Keratinocyte (primary cell): ENCODE measurements at regions not wholly inside any gene's neighbourhood (a gene's known extent, or its start where the extent isn't known, plus 50 kb on each side); places are given as distances from the start of the nearest gene placed in this dataset.

Experiments used
- DNase-seq: peaks from one replicate; pipeline ENCODE4 v3.0.0-alpha.2; 2011; ENCODE audit warnings: low read depth, missing footprints, low spot score
- FAIRE-seq: peaks from 2 replicates; lab custom pipeline; 2011; peaks lifted over from hg19 to GRCh38; lab: Jason Lieb, UNC
- H2AFZ ChIP-seq: 2 replicates; pipeline ENCODE4 v1.6.0; 2012; ENCODE audit warnings: low read length, control low read depth, inconsistent platforms; ENCODE audit not compliant: control insufficient read depth
- H3K27ac ChIP-seq: 2 replicates; pipeline ENCODE4 v1.5.1; 2011; ENCODE audit warnings: low read length; ENCODE audit not compliant: control insufficient read depth, insufficient read depth
- H3K27me3 ChIP-seq: 3 replicates; pipeline ENCODE4 v1.6.0; 2011; ENCODE audit warnings: low read length; ENCODE audit not compliant: control insufficient read depth, insufficient read depth; ENCODE audit errors: extremely low read depth
- H3K36me3 ChIP-seq, 2 experiments: 2 replicates in 1 of 2; 3 replicates in 1 of 2; pipeline ENCODE4 v1.5.1; 2011; ENCODE audit warnings: low read length in 2 of 2, mild to moderate bottlenecking in 1 of 2; ENCODE audit not compliant: control insufficient read depth in 2 of 2, insufficient read depth in 2 of 2; ENCODE audit errors: extremely low read depth in 1 of 2
- H3K4me1 ChIP-seq: 3 replicates; pipeline ENCODE4 v1.5.1; 2011; ENCODE audit warnings: low read length; ENCODE audit not compliant: control insufficient read depth, insufficient read depth; ENCODE audit errors: extremely low read depth
- H3K4me2 ChIP-seq: 3 replicates; pipeline ENCODE4 v1.6.0; 2011; ENCODE audit warnings: low read depth, low read length; ENCODE audit not compliant: control insufficient read depth, insufficient read depth; ENCODE audit errors: extremely low read depth
- H3K4me3 ChIP-seq, 3 experiments: fragments of 200-600 bp in 1 of 3; sonication (generic) in 1 of 3; 2 replicates in 2 of 3; 3 replicates in 1 of 3; pipeline ENCODE4 v1.5.1; 2011 to 2016; ENCODE audit warnings: low read length in 3 of 3, mild to moderate bottlenecking in 3 of 3, control low read depth in 2 of 3, inconsistent platforms in 1 of 3, low read depth in 1 of 3, mixed read lengths in 1 of 3, mixed run types in 1 of 3, moderate library complexity in 1 of 3; ENCODE audit not compliant: control insufficient read depth in 2 of 3, insufficient read depth in 2 of 3; ENCODE audit errors: extremely low read depth in 1 of 3
- H3K79me2 ChIP-seq: 2 replicates; pipeline ENCODE4 v1.6.0; 2012; ENCODE audit warnings: low read length; ENCODE audit not compliant: control insufficient read depth, insufficient read depth
- H3K9ac ChIP-seq: 3 replicates; pipeline ENCODE4 v1.6.0; 2011; ENCODE audit warnings: low read length; ENCODE audit not compliant: control insufficient read depth, insufficient read depth; ENCODE audit errors: extremely low read depth
- H3K9me1 ChIP-seq: 3 replicates; pipeline ENCODE4 v1.6.0; 2011; ENCODE audit warnings: low read length; ENCODE audit not compliant: control insufficient read depth, insufficient read depth; ENCODE audit errors: extremely low read depth
- H3K9me3 ChIP-seq: 2 replicates; pipeline ENCODE4 v1.5.1; 2012; ENCODE audit warnings: low read depth, low read length; ENCODE audit not compliant: control insufficient read depth
- H4K20me1 ChIP-seq: 3 replicates; pipeline ENCODE4 v1.6.0; 2011; ENCODE audit warnings: low read length; ENCODE audit not compliant: control insufficient read depth, insufficient read depth; ENCODE audit errors: extremely low read depth
- CTCF ChIP-seq, 3 experiments: IDR thresholded peaks in 1 of 3; conservative IDR thresholded peaks in 1 of 3; optimal IDR thresholded peaks in 1 of 3; 2 replicates in 2 of 3; 3 replicates in 1 of 3; pipeline versions ENCODE3 to v1.5.1; 2011; ENCODE audit warnings: low read length in 3 of 3, mild to moderate bottlenecking in 3 of 3, moderate library complexity in 2 of 3, control low read depth in 1 of 3, inconsistent platforms in 1 of 3; ENCODE audit not compliant: insufficient read depth in 2 of 3; ENCODE audit errors: extremely low read depth in 1 of 3
- EZH2 ChIP-seq: IDR thresholded peaks from one replicate; pipeline ENCODE4 v1.6.1; 2012; ENCODE audit warnings: inconsistent platforms, mild to moderate bottlenecking, low read length, moderate library complexity
- dilution Hi-C: fragments of 300-500 bp; cut with MboI; formaldehyde crosslinking; loops from one replicate; pipeline ENCODE4 v1.7.0; 2020; ENCODE audit warnings: low sequenced_read_pairs; ENCODE audit not compliant: extremely low pct_ligation_motif_present

- Histone ChIP-seq H2AFZ (no peak overlapping the region), H3K79me2 (no peaks in the 10 kb centered on the region), H3K4me2 (no peak overlapping the region), H3K9me3 (no peaks in the 10 kb centered on the region), H4K20me1 (no peaks in the 10 kb centered on the region), H3K36me3 (no peaks in the 10 kb centered on the region), H3K9ac (no peak overlapping the region), H3K4me1 (no peaks in the 10 kb centered on the region), H3K27me3 (no peaks in the 10 kb centered on the region), H3K4me3 (no peak overlapping the region), H3K27ac (no peak overlapping the region), H3K9me1 (no peaks in the 10 kb centered on the region)
- TF ChIP-seq CTCF (optimal IDR thresholded peaks at IDR 0.05 in 1 of 3, IDR thresholded peaks at IDR 0.05 in 1 of 3, conservative IDR thresholded peaks at IDR 0.05 in 1 of 3; ENCODE audit: extremely low read depth in 1 of 3, insufficient read depth in 2 of 3, low read length in 3 of 3), result no peak
- no peak for TF ChIP-seq EZH2
- DNase-seq (no peak), FAIRE-seq (no peak)
- dilution Hi-C loops, result no loop called here
These were observed 142.8 kb upstream of the KLF8 start for GRCh38 chrX:56089376-56089775.

GRCh38 chrX:56099271-56099670, 132.9 kb upstream of the KLF8 start:
- Histone ChIP-seq H3K4me3 (no peak overlapping the region), H3K27ac (no peak overlapping the region), H3K4me2 (no peak overlapping the region), H4K20me1 (no peaks in the 10 kb centered on the region), H3K27me3 (no peaks in the 10 kb centered on the region), H3K9me3 (no peaks in the 10 kb centered on the region), H3K9ac (no peak overlapping the region), H3K79me2 (no peaks in the 10 kb centered on the region), H3K36me3 (no peaks in the 10 kb centered on the region), H3K9me1 (no peaks in the 10 kb centered on the region), H3K4me1 (no peaks in the 10 kb centered on the region), H2AFZ (no peak overlapping the region)
- dilution Hi-C loops, result no loop called here
- DNase-seq, result no peak
- FAIRE-seq, result no peak
- TF ChIP-seq EZH2, result no peak
- TF ChIP-seq CTCF (optimal IDR thresholded peaks at IDR 0.05 in 1 of 3, IDR thresholded peaks at IDR 0.05 in 1 of 3, conservative IDR thresholded peaks at IDR 0.05 in 1 of 3; ENCODE audit: extremely low read depth in 1 of 3, insufficient read depth in 2 of 3, low read length in 3 of 3), result no peak
